PC-3 (cell line): ENCODE measurements at regions not wholly inside any gene's neighbourhood (a gene's known extent, or its start where the extent isn't known, plus 50 kb on each side); places are given as distances from the start of the nearest gene placed in this dataset.

Experiments used
- ATAC-seq: fragments of 200-7000 bp; cut with Tn5 transposase; 2 replicates; pipeline ENCODE4 v1.9.1; 2020; ENCODE audit warnings: mild to moderate bottlenecking, moderate library complexity
- BruUV-seq: library from RNA; stranded (reverse); fragments of 400-500 nt; replicated peaks from 2 replicates; lab custom pipeline; 2021; lab: Mats Ljungman, UMichigan
- CTCF ChIA-PET: fragments of 300-600 bp; sonication (Branson Sonifier 250); formaldehyde crosslinking; loops from one replicate; lab custom pipeline; 2022; ENCODE audit warnings: antibody characterized with exemption; lab: Charles Lee
- POLR2A ChIA-PET: fragments of 300-600 bp; sonication (Branson Sonifier 250); formaldehyde crosslinking; loops from one replicate; lab custom pipeline; 2022; ENCODE audit warnings: antibody characterized with exemption; ENCODE audit not compliant: unreplicated experiment; lab: Charles Lee
- DNase-seq: peaks from one replicate; pipeline ENCODE4 v3.0.0-alpha.2; 2015
- H2AFZ ChIP-seq: fragments of 300-600 bp; sonication (generic); 2 replicates; pipeline ENCODE4 v1.6.0; 2016; ENCODE audit warnings: antibody characterized with exemption, low read length
- H3F3A ChIP-seq: fragments of 300-600 bp; sonication (generic); one replicate; pipeline ENCODE4 v1.6.0; 2017; ENCODE audit warnings: antibody characterized with exemption, low read length, control low read depth, mild to moderate bottlenecking; ENCODE audit not compliant: unreplicated experiment
- H3K27ac ChIP-seq: fragments of 300-600 bp; sonication (generic); 2 replicates; pipeline ENCODE4 v1.5.1; 2016; ENCODE audit warnings: mild to moderate bottlenecking, low read length
- H3K27me3 ChIP-seq: fragments of 300-600 bp; sonication (generic); 2 replicates; pipeline ENCODE4 v1.6.1; 2016; ENCODE audit warnings: low read length, mixed read lengths
- H3K36me3 ChIP-seq: fragments of 300-600 bp; sonication (generic); 2 replicates; pipeline ENCODE4 v1.6.1; 2016; ENCODE audit warnings: low read depth, mixed run types, low read length, mixed read lengths
- H3K4me1 ChIP-seq: fragments of 300-600 bp; sonication (generic); 2 replicates; pipeline ENCODE4 v1.5.1; 2016; ENCODE audit warnings: low read length; ENCODE audit not compliant: insufficient read depth
- H3K4me2 ChIP-seq: fragments of 300-600 bp; sonication (generic); 2 replicates; pipeline ENCODE4 v1.6.0; 2016; ENCODE audit warnings: low read length
- H3K4me3 ChIP-seq: fragments of 300-600 bp; sonication (generic); 2 replicates; pipeline ENCODE4 v1.5.1; 2016; ENCODE audit warnings: mild to moderate bottlenecking, low read length, mixed read lengths
- H3K79me2 ChIP-seq: fragments of 300-600 bp; sonication (generic); 2 replicates; pipeline ENCODE4 v1.6.1; 2017; ENCODE audit warnings: low read length, mixed read lengths
- H3K9ac ChIP-seq: fragments of 300-600 bp; sonication (generic); 2 replicates; pipeline ENCODE4 v1.6.0; 2016; ENCODE audit warnings: mild to moderate bottlenecking, low read length
- H3K9me2 ChIP-seq: fragments of 300-600 bp; sonication (generic); replicated peaks from 2 replicates; pipeline ENCODE4 v1.6.1; 2016; ENCODE audit warnings: mixed run types, low read length, mixed read lengths
- H3K9me3 ChIP-seq: fragments of 300-600 bp; sonication (generic); 2 replicates; pipeline ENCODE4 v1.6.1; 2016; ENCODE audit warnings: low read length, mixed read lengths
- H4K20me1 ChIP-seq: fragments of 300-600 bp; sonication (generic); 2 replicates; pipeline ENCODE4 v1.6.1; 2016; ENCODE audit warnings: low read length, mixed read lengths
- CTCF ChIP-seq: fragments of 300-600 bp; sonication (generic); conservative IDR thresholded peaks from 2 replicates; pipeline ENCODE4 v1.5.1; 2017; ENCODE audit warnings: antibody characterized with exemption, low read depth, mild to moderate bottlenecking, low read length
- EZH2 ChIP-seq: fragments of 300-600 bp; sonication (generic); IDR thresholded peaks from one replicate; pipeline ENCODE4 v1.6.1; 2017; ENCODE audit warnings: antibody characterized with exemption, mild to moderate bottlenecking, low read length; ENCODE audit not compliant: unreplicated experiment
- EZH2phosphoT487 ChIP-seq: fragments of 300-600 bp; sonication (generic); IDR thresholded peaks from 2 replicates; pipeline ENCODE4 v1.6.1; 2018; ENCODE audit warnings: mild to moderate bottlenecking, antibody characterized with exemption, low read length, borderline replicate concordance
- intact Hi-C: fragments of 100-400 bp; cut with micrococcal nuclease; formaldehyde crosslinking; loops from 2 replicates; pipeline ENCODE4 v1.9.0; 2023

DNA sequence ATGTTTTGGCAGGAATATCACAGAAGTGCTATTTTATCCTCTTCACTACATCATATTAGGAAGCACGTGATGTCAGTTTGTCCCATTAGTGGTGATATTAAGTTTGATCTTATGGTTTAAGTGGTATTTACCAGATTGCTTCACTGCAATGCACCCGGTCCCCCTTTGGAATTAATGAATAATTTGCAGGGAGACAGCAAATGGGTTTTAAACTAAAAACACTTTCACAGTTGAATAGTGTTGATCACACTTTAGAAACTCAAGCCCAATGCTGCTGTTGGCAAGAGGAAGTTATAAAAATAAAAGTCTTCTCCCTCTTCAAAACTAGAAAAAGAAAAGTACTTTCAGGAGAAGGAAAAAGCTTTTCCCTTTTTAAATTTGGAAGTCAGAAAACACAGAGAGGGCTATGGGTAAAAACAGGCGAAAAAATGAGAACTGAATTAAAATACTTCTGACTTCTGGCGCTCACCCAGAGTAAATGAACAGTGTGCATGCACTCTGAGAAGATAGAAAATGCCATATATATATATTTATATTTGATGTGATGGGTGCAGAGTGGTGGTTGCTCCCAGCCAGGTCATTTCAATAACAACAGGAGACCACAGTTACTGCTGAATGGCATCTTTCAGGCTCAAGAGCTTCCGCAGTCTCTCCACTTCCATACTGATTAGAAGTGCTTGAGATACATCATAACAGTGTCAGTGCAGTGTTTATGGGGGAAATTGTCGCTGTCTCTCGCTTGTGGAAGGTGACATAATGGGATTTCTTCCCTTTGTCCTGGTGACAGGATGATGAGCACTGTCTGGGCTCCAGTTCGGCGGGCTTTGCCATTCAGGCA is 278.0 kb downstream of the ZSWIM6 start:
- H3K9ac ChIP-seq = no peak overlapping the region
- H3K27ac ChIP-seq = no peak overlapping the region
- H3K9me2 ChIP-seq = no peaks in the 10 kb centered on the region
- no peak overlapping the region for H3K4me2 ChIP-seq
- DNase-seq = no peak
- BruUV-seq = no TSS peak
- H3K4me1 ChIP-seq = 0 out of 2 replicates have a peak, but pooled peaks cover 5% of the 10 kb centered on the region
- ATAC-seq = no peak
- no peak for TF ChIP-seq EZH2
- no peak for TF ChIP-seq CTCF
- no peak for TF ChIP-seq EZH2phosphoT487
- H2AFZ ChIP-seq = no peak overlapping the region
- no peaks in the 10 kb centered on the region for H3K9me3 ChIP-seq
- H3K4me3 ChIP-seq = no peak overlapping the region
- ChIA-PET CTCF (no interaction called here), POLR2A (no interaction called here)
- H4K20me1 ChIP-seq = no peaks in the 10 kb centered on the region
- H3F3A ChIP-seq = no peaks in the 10 kb centered on the region
- H3K79me2 ChIP-seq = no peaks in the 10 kb centered on the region
- intact Hi-C loops = no loop called here
- no peaks in the 10 kb centered on the region for H3K36me3 ChIP-seq
- H3K27me3 ChIP-seq = no peaks in the 10 kb centered on the region

DNA sequence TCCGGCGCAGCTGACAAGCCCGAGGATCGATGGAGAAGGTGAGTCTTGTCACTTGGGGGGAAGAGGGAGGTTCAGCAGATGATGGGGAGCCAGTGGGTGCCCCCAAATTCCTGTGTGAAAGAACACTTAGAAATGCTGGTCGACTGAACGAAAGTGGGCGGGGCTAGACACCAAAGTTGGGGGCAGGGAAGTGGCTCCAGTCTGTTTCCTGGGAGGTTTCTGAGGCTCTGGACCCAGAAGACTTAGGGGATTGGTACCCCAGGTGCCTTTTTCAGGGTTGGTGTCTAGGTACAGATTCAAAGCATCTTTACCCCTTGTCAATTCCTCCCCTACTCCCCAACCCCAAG is 278.6 kb downstream of the ZSWIM6 start:
- no peak overlapping the region for H2AFZ ChIP-seq
- no peak overlapping the region for H3K4me3 ChIP-seq
- no peaks in the 10 kb centered on the region for H3K27me3 ChIP-seq
- ATAC-seq (no peak), DNase-seq (no peak)
- ChIA-PET CTCF (no interaction called here), POLR2A (no interaction called here)
- no peaks in the 10 kb centered on the region for H3K9me2 ChIP-seq
- no peaks in the 10 kb centered on the region for H3K36me3 ChIP-seq
- no peak overlapping the region for H3K9ac ChIP-seq
- BruUV-seq = no TSS peak
- TF ChIP-seq CTCF = no peak
- no peak for TF ChIP-seq EZH2phosphoT487
- no peak for TF ChIP-seq EZH2
- no peak overlapping the region for H3K27ac ChIP-seq
- H3K9me3 ChIP-seq = no peaks in the 10 kb centered on the region
- H3K4me1 ChIP-seq = 0 out of 2 replicates have a peak, but pooled peaks cover 5% of the 10 kb centered on the region
- H3K4me2 ChIP-seq = no peak overlapping the region
- H3K79me2 ChIP-seq = no peaks in the 10 kb centered on the region
- H3F3A ChIP-seq = no peaks in the 10 kb centered on the region
- H4K20me1 ChIP-seq = no peaks in the 10 kb centered on the region
- intact Hi-C loops = no loop called here

DNA sequence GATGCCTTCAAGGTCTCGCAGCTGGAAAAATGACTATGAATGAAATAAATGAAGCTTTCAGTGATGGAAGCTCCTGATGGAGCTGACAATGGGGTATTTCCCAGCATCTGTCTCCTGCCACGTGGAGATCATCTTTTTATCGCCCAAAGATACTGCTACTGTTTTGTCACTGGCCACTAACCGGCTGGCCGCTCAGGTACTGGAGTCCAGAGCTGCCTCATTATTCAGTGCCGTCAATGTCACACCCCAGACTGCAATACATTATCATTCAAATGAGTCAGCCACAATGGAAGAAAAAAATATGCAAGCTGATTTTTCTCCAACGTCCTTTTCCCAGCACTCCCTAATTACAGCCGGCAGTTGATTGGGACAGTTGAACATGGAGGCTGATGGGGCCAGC is 280.4 kb downstream of the ZSWIM6 start:
- ATAC-seq (no peak), DNase-seq (no peak)
- no peak overlapping the region for H2AFZ ChIP-seq
- no peak overlapping the region for H3K4me2 ChIP-seq
- H3K9me3 ChIP-seq = no peaks in the 10 kb centered on the region
- 0 out of 2 replicates have a peak, but pooled peaks cover 5% of the 10 kb centered on the region for H3K4me1 ChIP-seq
- H3K79me2 ChIP-seq = no peaks in the 10 kb centered on the region
- H3K27ac ChIP-seq = no peak overlapping the region
- BruUV-seq = no TSS peak
- no peak for TF ChIP-seq EZH2phosphoT487
- TF ChIP-seq EZH2 = no peak
- no peak overlapping the region for H3K4me3 ChIP-seq
- intact Hi-C loops = no loop called here
- H3K9ac ChIP-seq = no peak overlapping the region
- H3K9me2 ChIP-seq = no peaks in the 10 kb centered on the region
- ChIA-PET POLR2A (no interaction called here), CTCF (no interaction called here)
- H3K27me3 ChIP-seq = no peaks in the 10 kb centered on the region
- no peaks in the 10 kb centered on the region for H3F3A ChIP-seq
- H3K36me3 ChIP-seq = no peaks in the 10 kb centered on the region
- no peaks in the 10 kb centered on the region for H4K20me1 ChIP-seq
